GM19438 (cell line): ENCODE measurements at regions not wholly inside any gene's neighbourhood (a gene's known extent, or its start where the extent isn't known, plus 50 kb on each side); places are given as distances from the start of the nearest gene placed in this dataset.
"Not testable (repeated sequence)": the region's sequence is repeated elsewhere in the genome, so short reads cannot be mapped to it uniquely, and the experiment has no call there.

ENCODE experiments used
- ATAC-seq: cut with Tn5 transposase; IDR thresholded peaks from one replicate; pipeline ENCODE4 v1.9.1; 2021; ENCODE audit warnings: low read depth; ENCODE audit not compliant: unreplicated experiment

- ATAC-seq: no peak
Measured at GRCh38 chr16:59540621-59541020, 806.5 kb upstream of the GOT2 start.

- ATAC-seq: no peak
Measured at GRCh38 chr16:59535298-59535697, 801.2 kb upstream of the GOT2 start.

- no peak for ATAC-seq
Measured at GRCh38 chr16:59527206-59527997, 793.3 kb upstream of the GOT2 start.

GRCh38 chr16:59522826-59523225 lies 788.7 kb upstream of the GOT2 start:
- no peak for ATAC-seq

GRCh38 chr16:59518721-59519120 lies 784.6 kb upstream of the GOT2 start:
- not testable (repeated sequence) for ATAC-seq

GRCh38 chr16:59514651-59515050 lies 780.5 kb upstream of the GOT2 start:
- no peak for ATAC-seq

- no peak for ATAC-seq
Measured at GRCh38 chr16:59510008-59510424, 775.9 kb upstream of the GOT2 start.

- no peak for ATAC-seq
Measured at GRCh38 chr16:59500601-59501000, 766.5 kb upstream of the GOT2 start.

GRCh38 chr16:59487067-59487466 lies 753.0 kb upstream of the GOT2 start:
- ATAC-seq: no peak

- no peak for ATAC-seq
Measured at GRCh38 chr16:59484833-59485516, 750.9 kb upstream of the GOT2 start.

- no peak for ATAC-seq
Measured at GRCh38 chr16:59478838-59479237, 744.7 kb upstream of the GOT2 start.

- no peak for ATAC-seq
Measured at GRCh38 chr16:59470556-59470955, 736.4 kb upstream of the GOT2 start.

- ATAC-seq: no peak
Measured at GRCh38 chr16:59469266-59469665, 735.1 kb upstream of the GOT2 start.

GRCh38 chr16:59463776-59464175 lies 729.7 kb upstream of the GOT2 start:
- ATAC-seq: no peak

GRCh38 chr16:59459806-59460205 lies 725.7 kb upstream of the GOT2 start:
- ATAC-seq: no peak

- no peak for ATAC-seq
Measured at GRCh38 chr16:59455497-59455896, 721.4 kb upstream of the GOT2 start.

- not testable (repeated sequence) for ATAC-seq
Measured at GRCh38 chr16:59450513-59450912, 716.4 kb upstream of the GOT2 start.

GRCh38 chr16:59440502-59440901 lies 706.4 kb upstream of the GOT2 start:
- ATAC-seq: no peak

GRCh38 chr16:59432896-59433295 lies 698.8 kb upstream of the GOT2 start:
- no peak for ATAC-seq

- ATAC-seq: no peak
Measured at GRCh38 chr16:59432276-59432675, 698.2 kb upstream of the GOT2 start.

- ATAC-seq: no peak
Measured at GRCh38 chr16:59424714-59425273, 690.7 kb upstream of the GOT2 start.
